ENCODE measurements at regions not wholly inside any gene's neighbourhood (a gene's known extent, or its start where the extent isn't known, plus 50 kb on each side); places are given as distances from the start of the nearest gene placed in this dataset.
A peak's percentile ranks its signal among the peaks of the same experiment; 100 is the strongest.

- TF ChIP-seq RAD21 (CRISPR knock-in tag; conservative IDR thresholded peaks at IDR 0.05 in 1 of 2, IDR thresholded peaks at IDR 0.05 in 1 of 2) (peak; percentile 53 to 75), HNRNPL (IDR thresholded peaks at IDR 0.05; ENCODE audit: low read depth, low read length) (0 out of 2 replicates have a peak, but pooled peaks have one; percentile 28), NFE2 (IDR thresholded peaks at IDR 0.05; ENCODE audit: low read depth) (no peak), DEAF1 (CRISPR knock-in tag; IDR thresholded peaks at IDR 0.05) (peak; percentile 29; the same call in 1 of the 2 replicates), ZNF785 (CRISPR knock-in tag; IDR thresholded peaks at IDR 0.05) (no peak), FOXK2 (conservative IDR thresholded peaks at IDR 0.05 in 1 of 2, IDR thresholded peaks at IDR 0.05 in 1 of 2; ENCODE audit: low read depth in 2 of 2) (no peak), CCNT2 (IDR thresholded peaks at IDR 0.05; ENCODE audit: borderline replicate concordance, extremely low read depth, insufficient read length, low read depth, low read length) (no peak), CBFA2T3 (IDR thresholded peaks at IDR 0.05) (no peak), BRD9 (IDR thresholded peaks at IDR 0.05; ENCODE audit: low read depth, partially characterized antibody) (no peak), SMC3 (conservative IDR thresholded peaks at IDR 0.05; ENCODE audit: insufficient read depth, low read depth, low read length) (0 out of 2 replicates have a peak, but pooled peaks have one; percentile 13), MEF2A (IDR thresholded peaks at IDR 0.05; ENCODE audit: control insufficient read depth, low read depth, low read length) (no peak), CAMTA2 (CRISPR knock-in tag; conservative IDR thresholded peaks at IDR 0.05) (no peak), REST (IDR thresholded peaks at IDR 0.05; ENCODE audit: borderline replicate concordance) (peak; percentile 40), REST (CRISPR knock-in tag; IDR thresholded peaks at IDR 0.05; ENCODE audit: low read depth) (no peak), FOSL1 (tag; conservative IDR thresholded peaks at IDR 0.05) (no peak)
- TF ChIP-seq, protein P1, sequence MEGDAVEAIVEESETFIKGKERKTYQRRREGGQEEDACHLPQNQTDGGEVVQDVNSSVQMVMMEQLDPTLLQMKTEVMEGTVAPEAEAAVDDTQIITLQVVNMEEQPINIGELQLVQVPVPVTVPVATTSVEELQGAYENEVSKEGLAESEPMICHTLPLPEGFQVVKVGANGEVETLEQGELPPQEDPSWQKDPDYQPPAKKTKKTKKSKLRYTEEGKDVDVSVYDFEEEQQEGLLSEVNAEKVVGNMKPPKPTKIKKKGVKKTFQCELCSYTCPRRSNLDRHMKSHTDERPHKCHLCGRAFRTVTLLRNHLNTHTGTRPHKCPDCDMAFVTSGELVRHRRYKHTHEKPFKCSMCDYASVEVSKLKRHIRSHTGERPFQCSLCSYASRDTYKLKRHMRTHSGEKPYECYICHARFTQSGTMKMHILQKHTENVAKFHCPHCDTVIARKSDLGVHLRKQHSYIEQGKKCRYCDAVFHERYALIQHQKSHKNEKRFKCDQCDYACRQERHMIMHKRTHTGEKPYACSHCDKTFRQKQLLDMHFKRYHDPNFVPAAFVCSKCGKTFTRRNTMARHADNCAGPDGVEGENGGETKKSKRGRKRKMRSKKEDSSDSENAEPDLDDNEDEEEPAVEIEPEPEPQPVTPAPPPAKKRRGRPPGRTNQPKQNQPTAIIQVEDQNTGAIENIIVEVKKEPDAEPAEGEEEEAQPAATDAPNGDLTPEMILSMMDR (IDR thresholded peaks at IDR 0.05 in 2 of 3, conservative IDR thresholded peaks at IDR 0.05 in 1 of 3; ENCODE audit: insufficient read depth in 2 of 3, low read depth in 1 of 3, low read length in 3 of 3), result peak; percentile 67 to 83 (median 68)
Observed at GRCh38 chr17:21511363-21512195, 135.4 kb downstream of the KCNJ12 start (continued).
